Stimulated activated CD8-positive, alpha-beta memory T cell treated with anti-CD3 and anti-CD28 coated beads, Interleukin-7, amount 100 ng/mL, for 48 hours (primary cell): ENCODE measurements at regions not wholly inside any gene's neighbourhood (a gene's known extent, or its start where the extent isn't known, plus 50 kb on each side); places are given as distances from the start of the nearest gene placed in this dataset.

ENCODE experiments used
- DNase-seq, 2 donors: peaks; one replicate each; pipeline ENCODE4 v3.0.0-alpha.2; 2020; ENCODE audit warnings: low read depth in 1 of 2; ENCODE audit errors: extremely low read depth in 1 of 2

GRCh38 chr3:124563376-124563775 is 166.9 kb upstream of the UMPS start:
- DNase-seq = no peak

- DNase-seq = no peak
Observed at GRCh38 chr3:124565013-124565412, 165.2 kb upstream of the UMPS start.

- no peak for DNase-seq
Observed at GRCh38 chr3:124565551-124565950, 164.7 kb upstream of the UMPS start.

- DNase-seq = no peak
Observed at GRCh38 chr3:124566701-124567100, 163.6 kb upstream of the UMPS start.

- DNase-seq = no peak
Observed at GRCh38 chr3:124567179-124567578, 163.1 kb upstream of the UMPS start.

- DNase-seq = no peak
Observed at GRCh38 chr3:124569761-124570160, 160.5 kb upstream of the UMPS start.

- DNase-seq = no peak
Observed at GRCh38 chr3:124570232-124570631, 160.0 kb upstream of the UMPS start.

GRCh38 chr3:124572851-124573405 is 157.3 kb upstream of the UMPS start:
- DNase-seq = no peak

- no peak for DNase-seq
Observed at GRCh38 chr3:124574012-124574411, 156.2 kb upstream of the UMPS start.

GRCh38 chr3:124576565-124577493 is 153.4 kb upstream of the UMPS start:
- DNase-seq = no peak

- no peak for DNase-seq
Observed at GRCh38 chr3:124577494-124578167, 152.6 kb upstream of the UMPS start.

- DNase-seq = no peak
Observed at GRCh38 chr3:124579641-124580040, 150.6 kb upstream of the UMPS start.

GRCh38 chr3:124582196-124582595 is 148.1 kb upstream of the UMPS start:
- DNase-seq = no peak

GRCh38 chr3:124582621-124583395 is 147.4 kb upstream of the UMPS start:
- DNase-seq = no peak

- DNase-seq = no peak
Observed at GRCh38 chr3:124584245-124584551, 146.1 kb upstream of the UMPS start.

GRCh38 chr3:124584552-124585391 is 145.5 kb upstream of the UMPS start:
- no peak for DNase-seq

GRCh38 chr3:124586126-124587052 is 143.9 kb upstream of the UMPS start:
- DNase-seq = no peak

GRCh38 chr3:124587053-124587408 is 143.2 kb upstream of the UMPS start:
- no peak for DNase-seq

- no peak for DNase-seq
Observed at GRCh38 chr3:124588036-124588435, 142.2 kb upstream of the UMPS start.
